SU-DHL-6 (cell line): ENCODE measurements at regions not wholly inside any gene's neighbourhood (a gene's known extent, or its start where the extent isn't known, plus 50 kb on each side); places are given as distances from the start of the nearest gene placed in this dataset.

ENCODE experiments used
- H2AFZ ChIP-seq: fragments of 200-600 bp; sonication (generic); 2 replicates; pipeline ENCODE4 v1.6.1; 2014; ENCODE audit warnings: low read depth, mild to moderate bottlenecking, moderate library complexity, mixed read lengths, antibody characterized with exemption, low read length; ENCODE audit not compliant: severe bottlenecking
- H3F3A ChIP-seq: fragments of 200-600 bp; shearing (Covaris generic); 2 replicates; pipeline ENCODE4 v1.6.0; 2016; ENCODE audit warnings: antibody characterized with exemption, mild to moderate bottlenecking; ENCODE audit not compliant: insufficient read depth
- H3K27ac ChIP-seq: fragments of 200-600 bp; sonication (generic); 2 replicates; pipeline ENCODE4 v1.5.1; 2016; ENCODE audit warnings: low read depth, mild to moderate bottlenecking, low read length, moderate library complexity, mixed read lengths
- H3K27me3 ChIP-seq: fragments of 200-600 bp; sonication (generic), shearing (Covaris generic); 2 replicates; pipeline ENCODE4 v1.6.0; 2014; ENCODE audit warnings: mild to moderate bottlenecking, low read length
- H3K36me3 ChIP-seq: fragments of 200-600 bp; sonication (generic); 2 replicates; pipeline ENCODE4 v1.6.1; 2014; ENCODE audit warnings: mild to moderate bottlenecking, low read length, mixed read lengths
- H3K4me2 ChIP-seq: fragments of 300-600, 200-600 bp; shearing (Covaris generic), sonication (generic); 2 replicates; pipeline ENCODE4 v1.6.0; 2014; ENCODE audit warnings: low read length, low read depth, mild to moderate bottlenecking; ENCODE audit not compliant: poor library complexity, severe bottlenecking
- H3K4me3 ChIP-seq: fragments of 200-600 bp; sonication (generic); 2 replicates; pipeline ENCODE4 v1.5.1; 2014; ENCODE audit warnings: antibody characterized with exemption, low read length, mild to moderate bottlenecking, mixed read lengths; ENCODE audit not compliant: insufficient read depth, poor library complexity, severe bottlenecking
- H3K79me2 ChIP-seq: fragments of 200-600 bp; sonication (generic); 2 replicates; pipeline ENCODE4 v1.6.1; 2014; ENCODE audit warnings: mild to moderate bottlenecking, low read length, moderate library complexity; ENCODE audit not compliant: insufficient read depth
- H3K9ac ChIP-seq: fragments of 200-600 bp; sonication (generic); 2 replicates; pipeline ENCODE4 v1.7.0; 2014; ENCODE audit warnings: mild to moderate bottlenecking, low read length
- H3K9me2 ChIP-seq: fragments of 200-600 bp; sonication (generic); replicated peaks from 2 replicates; pipeline ENCODE4 v1.6.1; 2014; ENCODE audit warnings: low read length; ENCODE audit not compliant: insufficient read depth
- H3K9me3 ChIP-seq: fragments of 200-600 bp; sonication (generic); 2 replicates; pipeline ENCODE4 v1.6.1; 2014; ENCODE audit warnings: low read length, mixed read lengths; ENCODE audit not compliant: insufficient read depth
- H4K20me1 ChIP-seq: fragments of 200-600 bp; sonication (generic); 2 replicates; pipeline ENCODE4 v1.6.1; 2014; ENCODE audit warnings: low read depth, mild to moderate bottlenecking, antibody characterized with exemption, low read length, moderate library complexity, mixed read lengths
- CTCF ChIP-seq: fragments of 200-600 bp; sonication (generic); IDR thresholded peaks from one replicate; pipeline ENCODE4 v1.5.1; 2017; ENCODE audit warnings: antibody characterized with exemption, mild to moderate bottlenecking, low read length, moderate library complexity; ENCODE audit not compliant: insufficient read depth, poor library complexity, severe bottlenecking
- EZH2phosphoT487 ChIP-seq: fragments of 200-600 bp; sonication (generic), shearing (Covaris generic); conservative IDR thresholded peaks from 2 replicates; pipeline ENCODE4 v1.6.1; 2018; ENCODE audit warnings: mild to moderate bottlenecking, antibody characterized with exemption, low read length, moderate library complexity, mixed read lengths

GRCh38 chr6:167569041-167569805 is 244.3 kb downstream of the TTLL2 start:
- H3K9me3 ChIP-seq = no peaks in the 10 kb centered on the region
- H3K36me3 ChIP-seq = no peaks in the 10 kb centered on the region
- no peak overlapping the region for H3K4me2 ChIP-seq
- H3K27me3 ChIP-seq = no peaks in the 10 kb centered on the region
- no peaks in the 10 kb centered on the region for H3F3A ChIP-seq
- H3K9ac ChIP-seq = no peak overlapping the region
- no peak for TF ChIP-seq EZH2phosphoT487
- TF ChIP-seq CTCF = no peak
- no peaks in the 10 kb centered on the region for H3K9me2 ChIP-seq
- no peak overlapping the region for H2AFZ ChIP-seq
- H4K20me1 ChIP-seq = no peaks in the 10 kb centered on the region
- no peaks in the 10 kb centered on the region for H3K79me2 ChIP-seq
- H3K4me3 ChIP-seq = no peak overlapping the region
- H3K27ac ChIP-seq = no peak overlapping the region

- Histone ChIP-seq H2AFZ (no peak overlapping the region), H3K4me3 (no peak overlapping the region), H3K9me2 (no peaks in the 10 kb centered on the region), H3K27me3 (no peaks in the 10 kb centered on the region), H3K9me3 (no peaks in the 10 kb centered on the region), H3F3A (no peaks in the 10 kb centered on the region), H3K4me2 (no peak overlapping the region), H3K9ac (no peak overlapping the region), H3K79me2 (no peaks in the 10 kb centered on the region), H4K20me1 (no peaks in the 10 kb centered on the region), H3K27ac (no peak overlapping the region), H3K36me3 (no peaks in the 10 kb centered on the region)
- no peak for TF ChIP-seq CTCF
- TF ChIP-seq EZH2phosphoT487 = no peak
Measured at GRCh38 chr6:167569879-167570278, 245.0 kb downstream of the TTLL2 start.

- H3K79me2 ChIP-seq = no peaks in the 10 kb centered on the region
- no peak overlapping the region for H3K9ac ChIP-seq
- H2AFZ ChIP-seq = no peak overlapping the region
- no peak overlapping the region for H3K4me2 ChIP-seq
- no peaks in the 10 kb centered on the region for H3K36me3 ChIP-seq
- no peaks in the 10 kb centered on the region for H3K9me2 ChIP-seq
- TF ChIP-seq EZH2phosphoT487 (no peak), CTCF (no peak)
- no peaks in the 10 kb centered on the region for H3K9me3 ChIP-seq
- no peak overlapping the region for H3K4me3 ChIP-seq
- H4K20me1 ChIP-seq = no peaks in the 10 kb centered on the region
- H3K27me3 ChIP-seq = no peaks in the 10 kb centered on the region
- no peak overlapping the region for H3K27ac ChIP-seq
- H3F3A ChIP-seq = no peaks in the 10 kb centered on the region
Measured at GRCh38 chr6:167570460-167571400, 245.8 kb downstream of the TTLL2 start.
